ENCODE measurements at regions not wholly inside any gene's neighbourhood (a gene's known extent, or its start where the extent isn't known, plus 50 kb on each side); places are given as distances from the start of the nearest gene placed in this dataset.

- no peak overlapping the region for H3K27ac ChIP-seq (ENCODE audit: low read length)
- no peaks in the 10 kb centered on the region for H3K27me3 ChIP-seq (ENCODE audit: insufficient read depth, low read depth, low read length)
- no peak overlapping the region for H2AFZ ChIP-seq (ENCODE audit: low read depth, low read length)
- H3K9me2 ChIP-seq (ENCODE audit: insufficient read depth, low read length): no peaks in the 10 kb centered on the region
- H4K20me1 ChIP-seq (ENCODE audit: insufficient read depth): no peaks in the 10 kb centered on the region
- no peaks in the 10 kb centered on the region for H3F3A ChIP-seq (ENCODE audit: insufficient read depth, low read length, poor library complexity, severe bottlenecking)
- H3K9me3 ChIP-seq (ENCODE audit: low read length): no peaks in the 10 kb centered on the region
- H3K36me3 ChIP-seq (ENCODE audit: insufficient read depth, low read length): no peaks in the 10 kb centered on the region
- no peaks in the 10 kb centered on the region for H3K79me2 ChIP-seq (replicated peaks; ENCODE audit: insufficient read depth, low read length)
- H3K9ac ChIP-seq (ENCODE audit: low read length): no peak overlapping the region
- no peak overlapping the region for H3K4me3 ChIP-seq (ENCODE audit: low read length)
- no peak overlapping the region for H3K4me2 ChIP-seq (ENCODE audit: low read length)
- TF ChIP-seq MXI1 (conservative IDR thresholded peaks at IDR 0.05; ENCODE audit: poor library complexity, severe bottlenecking) (no peak), CTCF (IDR thresholded peaks at IDR 0.05; ENCODE audit: poor library complexity, severe bottlenecking) (no peak), POLR2AphosphoS5 (IDR thresholded peaks at IDR 0.05) (no peak), EP300 (conservative IDR thresholded peaks at IDR 0.05; ENCODE audit: poor library complexity, severe bottlenecking) (no peak), SMC3 (conservative IDR thresholded peaks at IDR 0.05; ENCODE audit: poor library complexity) (no peak), RAD21 (conservative IDR thresholded peaks at IDR 0.05) (no peak), REST (IDR thresholded peaks at IDR 0.05; ENCODE audit: borderline replicate concordance) (no peak), EZH2 (IDR thresholded peaks at IDR 0.05; ENCODE audit: borderline replicate concordance, insufficient read depth, low read length, poor library complexity, severe bottlenecking) (no peak), TAF1 (IDR thresholded peaks at IDR 0.05; ENCODE audit: low read depth) (no peak)
These were observed 368.6 kb downstream of the TMA16 start for GRCh38 chr4:163863082-163863481.

- Histone ChIP-seq H3K4me3 (ENCODE audit: low read length) (no peak overlapping the region), H2AFZ (ENCODE audit: low read depth, low read length) (no peak overlapping the region), H3K79me2 (replicated peaks; ENCODE audit: insufficient read depth, low read length) (no peaks in the 10 kb centered on the region), H3K9ac (ENCODE audit: low read length) (no peak overlapping the region), H3K27me3 (ENCODE audit: insufficient read depth, low read depth, low read length) (no peaks in the 10 kb centered on the region), H3K27ac (ENCODE audit: low read length) (no peak overlapping the region), H3K36me3 (ENCODE audit: insufficient read depth, low read length) (no peaks in the 10 kb centered on the region), H3K4me2 (ENCODE audit: low read length) (no peak overlapping the region), H3K9me2 (ENCODE audit: insufficient read depth, low read length) (no peaks in the 10 kb centered on the region), H4K20me1 (ENCODE audit: insufficient read depth) (no peaks in the 10 kb centered on the region), H3F3A (ENCODE audit: insufficient read depth, low read length, poor library complexity, severe bottlenecking) (no peaks in the 10 kb centered on the region), H3K9me3 (ENCODE audit: low read length) (no peaks in the 10 kb centered on the region)
- no peak for TF ChIP-seq CTCF (IDR thresholded peaks at IDR 0.05; ENCODE audit: poor library complexity, severe bottlenecking)
- TF ChIP-seq RAD21 (conservative IDR thresholded peaks at IDR 0.05): no peak
- no peak for TF ChIP-seq EP300 (conservative IDR thresholded peaks at IDR 0.05; ENCODE audit: poor library complexity, severe bottlenecking)
- no peak for TF ChIP-seq POLR2AphosphoS5 (IDR thresholded peaks at IDR 0.05)
- no peak for TF ChIP-seq SMC3 (conservative IDR thresholded peaks at IDR 0.05; ENCODE audit: poor library complexity)
- no peak for TF ChIP-seq MXI1 (conservative IDR thresholded peaks at IDR 0.05; ENCODE audit: poor library complexity, severe bottlenecking)
- TF ChIP-seq TAF1 (IDR thresholded peaks at IDR 0.05; ENCODE audit: low read depth): no peak
- TF ChIP-seq EZH2 (IDR thresholded peaks at IDR 0.05; ENCODE audit: borderline replicate concordance, insufficient read depth, low read length, poor library complexity, severe bottlenecking): no peak
- no peak for TF ChIP-seq REST (IDR thresholded peaks at IDR 0.05; ENCODE audit: borderline replicate concordance)
These were observed 370.5 kb downstream of the TMA16 start for GRCh38 chr4:163865010-163865409.
